CD14-positive monocyte (primary cell): ENCODE measurements at regions not wholly inside any gene's neighbourhood (a gene's known extent, or its start where the extent isn't known, plus 50 kb on each side); places are given as distances from the start of the nearest gene placed in this dataset.
A peak's percentile ranks its signal among the peaks of the same experiment; 100 is the strongest.

Experiments used
- DNase-seq, 3 donors: peaks; one replicate each; pipeline ENCODE4 v3.0.0-alpha.2; 2011 to 2022
- H2AFZ ChIP-seq: 2 replicates; pipeline ENCODE4 v1.6.0; 2012; ENCODE audit warnings: mild to moderate bottlenecking, low read depth, low read length, inconsistent platforms; ENCODE audit not compliant: insufficient read depth, poor library complexity, severe bottlenecking
- H3K27ac ChIP-seq, 2 donors: 1 replicate in 1 of 2; 2 replicates in 1 of 2; pipeline ENCODE4 v1.5.1; 2012 to 2013; ENCODE audit warnings: low read length in 2 of 2, control low read depth in 1 of 2, inconsistent platforms in 1 of 2, low read depth in 1 of 2, mild to moderate bottlenecking in 1 of 2
- H3K27me3 ChIP-seq, 2 donors: one replicate each; pipeline versions ENCODE4 v1.6.0 to v1.6.1; 2011 to 2013; ENCODE audit warnings: low read length in 2 of 2; ENCODE audit not compliant: control insufficient read depth in 2 of 2, insufficient read depth in 2 of 2
- H3K36me3 ChIP-seq, 2 donors: replicated peaks in 1 of 2; 1 replicate in 1 of 2; 2 replicates in 1 of 2; pipeline versions ENCODE4 v1.5.1 to v1.6.1; 2012 to 2013; ENCODE audit warnings: low read length in 2 of 2, control low read depth in 1 of 2, inconsistent platforms in 1 of 2, mild to moderate bottlenecking in 1 of 2; ENCODE audit not compliant: insufficient read depth in 2 of 2, control insufficient read depth in 1 of 2
- H3K4me1 ChIP-seq, 2 donors: 1 replicate in 1 of 2; 2 replicates in 1 of 2; pipeline versions ENCODE4 v1.5.1 to v1.6.1; 2012 to 2013; ENCODE audit warnings: low read length in 2 of 2, control low read depth in 1 of 2, inconsistent platforms in 1 of 2, mild to moderate bottlenecking in 1 of 2, moderate library complexity in 1 of 2; ENCODE audit not compliant: insufficient read depth in 2 of 2, control insufficient read depth in 1 of 2
- H3K4me2 ChIP-seq: replicated peaks from 2 replicates; pipeline ENCODE3; 2012; ENCODE audit warnings: low read length, moderate library complexity, mild to moderate bottlenecking; ENCODE audit not compliant: poor library complexity, severe bottlenecking; ENCODE audit errors: extremely low read depth
- H3K4me3 ChIP-seq, 3 experiments: fragments of 200-600 bp in 1 of 3; sonication (generic) in 1 of 3; replicated peaks in 1 of 3; 1 replicate in 2 of 3; 2 replicates in 1 of 3; pipeline ENCODE4 v1.5.1; 2011 to 2013; ENCODE audit warnings: low read length in 3 of 3, mild to moderate bottlenecking in 3 of 3, control low read depth in 2 of 3, low read depth in 2 of 3, inconsistent platforms in 1 of 3, moderate library complexity in 1 of 3
- H3K79me2 ChIP-seq: 2 replicates; pipeline ENCODE4 v1.6.0; 2012; ENCODE audit warnings: mild to moderate bottlenecking, control low read depth, inconsistent platforms, low read length, moderate library complexity; ENCODE audit not compliant: insufficient read depth
- H3K9ac ChIP-seq: 2 replicates; pipeline ENCODE4 v1.6.0; 2017; ENCODE audit warnings: low read length, mild to moderate bottlenecking; ENCODE audit not compliant: insufficient read depth, poor library complexity, severe bottlenecking
- H3K9me3 ChIP-seq, 2 donors: replicated peaks in 1 of 2; 1 replicate in 1 of 2; 2 replicates in 1 of 2; pipeline versions ENCODE4 v1.5.1 to v1.6.1; 2012 to 2013; ENCODE audit warnings: low read length in 2 of 2, control low read depth in 1 of 2; ENCODE audit not compliant: control insufficient read depth in 1 of 2, insufficient read depth in 1 of 2
- H4K20me1 ChIP-seq: 2 replicates; pipeline ENCODE4 v1.6.0; 2012; ENCODE audit warnings: mild to moderate bottlenecking, low read length, control low read depth, moderate library complexity; ENCODE audit not compliant: insufficient read depth
- H3K27ac Mint-ChIP-seq, 7 donors: one replicate each; pipeline ENCODE4 v1.8.0; 2020; ENCODE audit warnings: mild to moderate bottlenecking in 7 of 7, mixed read lengths in 7 of 7, moderate library complexity in 6 of 7, inconsistent platforms in 2 of 7
- H3K27me3 Mint-ChIP-seq, 3 donors: one replicate each; pipeline ENCODE4 v1.8.0; 2021 to 2022; ENCODE audit warnings: low read depth in 3 of 3, mild to moderate bottlenecking in 3 of 3, mixed read lengths in 3 of 3, moderate library complexity in 3 of 3, inconsistent platforms in 1 of 3
- H3K36me3 Mint-ChIP-seq, 2 donors: one replicate each; pipeline ENCODE4 v1.8.0; 2020; ENCODE audit warnings: mixed read lengths in 2 of 2, inconsistent platforms in 1 of 2, mild to moderate bottlenecking in 1 of 2
- H3K4me1 Mint-ChIP-seq: one replicate; pipeline ENCODE4 v1.8.0; 2020; ENCODE audit warnings: mild to moderate bottlenecking, mixed read lengths
- H3K4me3 Mint-ChIP-seq, 2 donors: one replicate each; pipeline ENCODE4 v1.8.0; 2020; ENCODE audit warnings: mild to moderate bottlenecking in 2 of 2, mixed read lengths in 2 of 2, moderate library complexity in 1 of 2
- H3K9me3 Mint-ChIP-seq, 7 donors: one replicate each; pipeline ENCODE4 v1.8.0; 2020 to 2022; ENCODE audit warnings: mixed read lengths in 7 of 7, mild to moderate bottlenecking in 6 of 7, moderate library complexity in 6 of 7, inconsistent platforms in 2 of 7
- WGBS: methylation state at CpG from one replicate; pipeline ENCODE4 v1.1.5; 2013; ENCODE audit warnings: missing lambda C conversion rate; ENCODE audit not compliant: insufficient coverage; 5-methylcytosine and 5-hydroxymethylcytosine counted together
- intact Hi-C, 2 donors: fragments of 100-400 bp; cut with micrococcal nuclease; formaldehyde crosslinking; loops; one replicate each; pipeline versions ENCODE4 v1.15.0 to v1.15.1; 2023
- TF ChIP-seq, protein P1 (sequence below): fragments of 200-600 bp; IDR thresholded peaks from one replicate; pipeline ENCODE4 v1.8.0; 2022; ENCODE audit warnings: antibody characterized with exemption, mild to moderate bottlenecking

DNA sequence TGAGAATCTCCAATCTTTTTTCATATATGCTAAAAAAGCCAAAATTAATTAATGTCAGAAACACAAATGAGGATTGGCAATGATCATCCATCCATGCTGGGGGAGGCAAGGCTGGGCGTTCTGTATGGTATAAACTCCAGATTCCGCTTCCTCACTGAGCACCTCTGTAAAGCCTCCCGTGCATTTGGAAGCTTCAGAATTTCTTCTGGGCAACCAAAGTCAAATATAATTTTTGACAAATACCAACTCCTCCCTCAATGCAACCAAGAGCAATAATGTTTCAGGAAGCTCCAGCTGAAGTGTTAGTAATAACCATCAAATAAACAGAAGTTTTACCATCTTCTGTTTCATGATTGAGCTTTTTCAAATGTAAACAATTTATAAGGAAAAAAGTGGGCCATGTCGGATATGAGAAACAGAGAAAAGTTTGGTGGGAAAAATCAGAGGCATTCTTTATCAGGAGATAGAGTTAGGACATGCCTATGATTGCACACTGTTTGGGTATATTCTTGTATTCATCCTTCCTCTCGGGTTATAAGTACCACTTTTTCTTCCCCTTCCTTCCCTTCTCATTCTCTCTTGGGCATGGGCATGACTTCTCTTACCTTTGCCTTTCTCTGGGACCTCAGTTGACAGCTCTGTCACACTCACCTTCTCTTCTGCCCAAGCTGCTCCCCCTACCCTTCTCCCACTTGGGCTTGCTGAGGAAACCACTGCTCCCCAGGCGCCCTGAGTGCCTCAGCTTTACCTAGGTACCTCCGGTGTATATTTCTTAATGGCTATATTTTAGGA is 149.5 kb upstream of the ZEB2 start:
- no peak overlapping the region for H3K4me3 Mint-ChIP-seq
- H3K9me3 Mint-ChIP-seq: peaks cover 0 to 8% (median 0%) of the 10 kb centered on the region in 7 donors
- no peaks in the 10 kb centered on the region for H3K9me3 ChIP-seq
- H3K27me3 ChIP-seq: no peaks in the 10 kb centered on the region
- no peak overlapping the region for H3K9ac ChIP-seq
- no peak for DNase-seq
- no peak overlapping the region for H2AFZ ChIP-seq
- H3K27ac ChIP-seq: peak overlapping the region in 1 of 2 donors; percentile 94
- H3K36me3 ChIP-seq: no peaks in the 10 kb centered on the region
- no peak overlapping the region for H3K4me2 ChIP-seq
- H3K4me1 Mint-ChIP-seq: peaks cover 79% of the 10 kb centered on the region
- H3K36me3 Mint-ChIP-seq: peaks cover 2 to 9% of the 10 kb centered on the region in 2 donors
- peak overlapping the region; percentile 76 to 97 (median 87) for H3K27ac Mint-ChIP-seq
- H3K4me1 ChIP-seq: peaks cover 64 to 93% of the 10 kb centered on the region in 2 donors
- WGBS: 67% methylated on average over 3 of the region's 7 CpGs
- peaks cover 21% of the 10 kb centered on the region for H3K79me2 ChIP-seq
- intact Hi-C loops: no loop called here
- no peaks in the 10 kb centered on the region for H4K20me1 ChIP-seq
- H3K4me3 ChIP-seq: peak overlapping the region in 1 of 3 experiments; percentile 3
- TF ChIP-seq, protein P1, sequence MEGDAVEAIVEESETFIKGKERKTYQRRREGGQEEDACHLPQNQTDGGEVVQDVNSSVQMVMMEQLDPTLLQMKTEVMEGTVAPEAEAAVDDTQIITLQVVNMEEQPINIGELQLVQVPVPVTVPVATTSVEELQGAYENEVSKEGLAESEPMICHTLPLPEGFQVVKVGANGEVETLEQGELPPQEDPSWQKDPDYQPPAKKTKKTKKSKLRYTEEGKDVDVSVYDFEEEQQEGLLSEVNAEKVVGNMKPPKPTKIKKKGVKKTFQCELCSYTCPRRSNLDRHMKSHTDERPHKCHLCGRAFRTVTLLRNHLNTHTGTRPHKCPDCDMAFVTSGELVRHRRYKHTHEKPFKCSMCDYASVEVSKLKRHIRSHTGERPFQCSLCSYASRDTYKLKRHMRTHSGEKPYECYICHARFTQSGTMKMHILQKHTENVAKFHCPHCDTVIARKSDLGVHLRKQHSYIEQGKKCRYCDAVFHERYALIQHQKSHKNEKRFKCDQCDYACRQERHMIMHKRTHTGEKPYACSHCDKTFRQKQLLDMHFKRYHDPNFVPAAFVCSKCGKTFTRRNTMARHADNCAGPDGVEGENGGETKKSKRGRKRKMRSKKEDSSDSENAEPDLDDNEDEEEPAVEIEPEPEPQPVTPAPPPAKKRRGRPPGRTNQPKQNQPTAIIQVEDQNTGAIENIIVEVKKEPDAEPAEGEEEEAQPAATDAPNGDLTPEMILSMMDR: no peak
- no peaks in the 10 kb centered on the region for H3K27me3 Mint-ChIP-seq

DNA sequence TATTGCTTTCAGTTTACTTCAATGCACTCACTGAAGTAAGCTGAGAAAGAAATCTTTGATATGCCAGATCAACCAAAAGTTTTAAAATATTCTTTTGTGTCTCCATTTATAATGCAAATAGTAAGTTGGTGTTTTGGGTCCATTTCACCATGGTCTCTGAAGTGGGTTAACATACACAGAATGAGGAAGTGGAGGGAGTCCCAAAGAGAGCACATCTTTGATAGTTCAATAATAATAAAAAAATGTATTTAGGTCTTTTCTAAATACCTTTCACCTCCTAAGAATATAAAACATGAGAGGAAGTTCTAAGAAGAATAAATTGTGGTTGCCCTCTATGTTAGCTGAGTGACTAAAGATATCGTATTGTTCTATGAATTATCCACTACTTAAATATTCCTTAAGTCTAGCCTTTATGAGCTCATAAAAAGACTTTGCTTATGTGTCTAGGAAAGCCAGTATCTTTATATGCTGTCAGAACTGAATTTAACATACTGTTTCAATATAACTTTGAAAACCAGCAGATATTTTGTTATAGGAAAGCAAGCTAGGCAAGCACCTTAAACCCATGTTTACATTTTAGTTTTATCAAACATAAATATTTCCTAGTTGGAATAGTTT is 148.7 kb upstream of the ZEB2 start:
- H3K9me3 ChIP-seq: no peaks in the 10 kb centered on the region
- H3K27me3 ChIP-seq: no peaks in the 10 kb centered on the region
- no peak overlapping the region for H3K4me2 ChIP-seq
- peaks cover 23% of the 10 kb centered on the region for H3K79me2 ChIP-seq
- peak overlapping the region in 1 of 2 donors; percentile 94 for H3K27ac ChIP-seq
- intact Hi-C loops: no loop called here
- H3K36me3 Mint-ChIP-seq: peaks cover 2 to 9% of the 10 kb centered on the region in 2 donors
- H3K4me1 ChIP-seq: peaks cover 72 to 98% of the 10 kb centered on the region in 2 donors
- H3K9ac ChIP-seq: no peak overlapping the region
- no peaks in the 10 kb centered on the region for H4K20me1 ChIP-seq
- peak overlapping the region in 4 of 7 donors; percentile 87 to 99 (median 92) for H3K27ac Mint-ChIP-seq
- peaks cover 87% of the 10 kb centered on the region for H3K4me1 Mint-ChIP-seq
- H3K4me3 ChIP-seq: no peak overlapping the region
- H3K4me3 Mint-ChIP-seq: no peak overlapping the region
- no peak overlapping the region for H2AFZ ChIP-seq
- TF ChIP-seq, protein P1: no peak
- H3K27me3 Mint-ChIP-seq: no peaks in the 10 kb centered on the region
- no peak for DNase-seq
- peaks cover 0 to 8% (median 0%) of the 10 kb centered on the region in 7 donors for H3K9me3 Mint-ChIP-seq
- WGBS: no CpG with 5 or more reads among the region's 1 CpG
- H3K36me3 ChIP-seq: no peaks in the 10 kb centered on the region
